ENCODE measurements at regions not wholly inside any gene's neighbourhood (a gene's known extent, or its start where the extent isn't known, plus 50 kb on each side); places are given as distances from the start of the nearest gene placed in this dataset.

DNA sequence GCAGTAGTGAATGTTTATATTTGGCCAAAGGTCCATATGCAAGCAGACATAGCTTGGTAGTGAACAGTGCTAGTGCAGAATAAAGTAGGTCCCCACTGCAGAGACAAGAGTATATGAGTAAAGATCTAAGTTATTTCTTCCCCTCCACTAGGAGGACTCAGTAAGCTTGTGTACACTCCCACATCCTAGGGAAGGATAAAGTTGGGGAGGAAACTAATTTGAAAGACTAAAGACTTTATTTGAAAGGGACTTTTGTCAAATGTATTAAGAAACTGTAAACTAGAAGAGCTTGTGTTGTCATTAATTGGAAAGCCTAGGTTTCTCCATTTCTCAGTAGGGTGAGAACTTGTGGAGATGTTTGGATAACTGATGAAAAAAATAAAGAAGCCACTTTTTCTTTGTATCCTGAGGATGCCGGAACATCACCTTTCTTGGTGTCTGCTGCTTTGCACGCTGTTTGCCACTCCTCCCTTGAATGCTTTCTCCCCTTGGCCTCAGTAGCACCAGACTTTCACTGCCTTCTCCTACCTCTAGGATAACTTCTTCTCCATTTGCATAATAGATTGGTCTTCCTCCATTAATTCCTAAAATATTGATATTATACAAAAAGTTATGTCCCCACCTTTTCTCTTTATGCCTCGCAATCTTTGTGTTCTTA is 329.0 kb downstream of the PARP8 start:
- no peak for FAIRE-seq
- CTCF ChIA-PET = no interaction called here
- no peak for ATAC-seq
- TF ChIP-seq BMI1 (IDR thresholded peaks at IDR 0.05; ENCODE audit: borderline replicate concordance) (no peak), NFYB (IDR thresholded peaks at IDR 0.05; ENCODE audit: insufficient read depth, low read depth, low read length) (no peak), ZNF217 (IDR thresholded peaks at IDR 0.05) (no peak), ZBED1 (IDR thresholded peaks at IDR 0.05; ENCODE audit: borderline replicate concordance) (no peak), SUPT20H (IDR thresholded peaks at IDR 0.05; ENCODE audit: borderline replicate concordance, control insufficient read depth, low read depth, low read length) (no peak), MYB (IDR thresholded peaks at IDR 0.05; ENCODE audit: borderline replicate concordance, low read depth, low read length) (no peak), HDGF (IDR thresholded peaks at IDR 0.05) (no peak), EP300 (IDR thresholded peaks at IDR 0.05; ENCODE audit: borderline replicate concordance in 1 of 2, control insufficient read depth in 1 of 2, low read depth in 2 of 2, low read length in 2 of 2) (no peak), MXI1 (IDR thresholded peaks at IDR 0.05; ENCODE audit: low read depth, low read length) (no peak)
- TF ChIP-seq, protein P1, sequence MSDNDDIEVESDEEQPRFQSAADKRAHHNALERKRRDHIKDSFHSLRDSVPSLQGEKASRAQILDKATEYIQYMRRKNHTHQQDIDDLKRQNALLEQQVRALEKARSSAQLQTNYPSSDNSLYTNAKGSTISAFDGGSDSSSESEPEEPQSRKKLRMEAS (IDR thresholded peaks at IDR 0.05; ENCODE audit: low read depth, low read length) = no peak
- TF ChIP-seq, protein P2, sequence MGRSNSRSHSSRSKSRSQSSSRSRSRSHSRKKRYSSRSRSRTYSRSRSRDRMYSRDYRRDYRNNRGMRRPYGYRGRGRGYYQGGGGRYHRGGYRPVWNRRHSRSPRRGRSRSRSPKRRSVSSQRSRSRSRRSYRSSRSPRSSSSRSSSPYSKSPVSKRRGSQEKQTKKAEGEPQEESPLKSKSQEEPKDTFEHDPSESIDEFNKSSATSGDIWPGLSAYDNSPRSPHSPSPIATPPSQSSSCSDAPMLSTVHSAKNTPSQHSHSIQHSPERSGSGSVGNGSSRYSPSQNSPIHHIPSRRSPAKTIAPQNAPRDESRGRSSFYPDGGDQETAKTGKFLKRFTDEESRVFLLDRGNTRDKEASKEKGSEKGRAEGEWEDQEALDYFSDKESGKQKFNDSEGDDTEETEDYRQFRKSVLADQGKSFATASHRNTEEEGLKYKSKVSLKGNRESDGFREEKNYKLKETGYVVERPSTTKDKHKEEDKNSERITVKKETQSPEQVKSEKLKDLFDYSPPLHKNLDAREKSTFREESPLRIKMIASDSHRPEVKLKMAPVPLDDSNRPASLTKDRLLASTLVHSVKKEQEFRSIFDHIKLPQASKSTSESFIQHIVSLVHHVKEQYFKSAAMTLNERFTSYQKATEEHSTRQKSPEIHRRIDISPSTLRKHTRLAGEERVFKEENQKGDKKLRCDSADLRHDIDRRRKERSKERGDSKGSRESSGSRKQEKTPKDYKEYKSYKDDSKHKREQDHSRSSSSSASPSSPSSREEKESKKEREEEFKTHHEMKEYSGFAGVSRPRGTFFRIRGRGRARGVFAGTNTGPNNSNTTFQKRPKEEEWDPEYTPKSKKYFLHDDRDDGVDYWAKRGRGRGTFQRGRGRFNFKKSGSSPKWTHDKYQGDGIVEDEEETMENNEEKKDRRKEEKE (IDR thresholded peaks at IDR 0.05) = no peak
- TF ChIP-seq, protein P3, sequence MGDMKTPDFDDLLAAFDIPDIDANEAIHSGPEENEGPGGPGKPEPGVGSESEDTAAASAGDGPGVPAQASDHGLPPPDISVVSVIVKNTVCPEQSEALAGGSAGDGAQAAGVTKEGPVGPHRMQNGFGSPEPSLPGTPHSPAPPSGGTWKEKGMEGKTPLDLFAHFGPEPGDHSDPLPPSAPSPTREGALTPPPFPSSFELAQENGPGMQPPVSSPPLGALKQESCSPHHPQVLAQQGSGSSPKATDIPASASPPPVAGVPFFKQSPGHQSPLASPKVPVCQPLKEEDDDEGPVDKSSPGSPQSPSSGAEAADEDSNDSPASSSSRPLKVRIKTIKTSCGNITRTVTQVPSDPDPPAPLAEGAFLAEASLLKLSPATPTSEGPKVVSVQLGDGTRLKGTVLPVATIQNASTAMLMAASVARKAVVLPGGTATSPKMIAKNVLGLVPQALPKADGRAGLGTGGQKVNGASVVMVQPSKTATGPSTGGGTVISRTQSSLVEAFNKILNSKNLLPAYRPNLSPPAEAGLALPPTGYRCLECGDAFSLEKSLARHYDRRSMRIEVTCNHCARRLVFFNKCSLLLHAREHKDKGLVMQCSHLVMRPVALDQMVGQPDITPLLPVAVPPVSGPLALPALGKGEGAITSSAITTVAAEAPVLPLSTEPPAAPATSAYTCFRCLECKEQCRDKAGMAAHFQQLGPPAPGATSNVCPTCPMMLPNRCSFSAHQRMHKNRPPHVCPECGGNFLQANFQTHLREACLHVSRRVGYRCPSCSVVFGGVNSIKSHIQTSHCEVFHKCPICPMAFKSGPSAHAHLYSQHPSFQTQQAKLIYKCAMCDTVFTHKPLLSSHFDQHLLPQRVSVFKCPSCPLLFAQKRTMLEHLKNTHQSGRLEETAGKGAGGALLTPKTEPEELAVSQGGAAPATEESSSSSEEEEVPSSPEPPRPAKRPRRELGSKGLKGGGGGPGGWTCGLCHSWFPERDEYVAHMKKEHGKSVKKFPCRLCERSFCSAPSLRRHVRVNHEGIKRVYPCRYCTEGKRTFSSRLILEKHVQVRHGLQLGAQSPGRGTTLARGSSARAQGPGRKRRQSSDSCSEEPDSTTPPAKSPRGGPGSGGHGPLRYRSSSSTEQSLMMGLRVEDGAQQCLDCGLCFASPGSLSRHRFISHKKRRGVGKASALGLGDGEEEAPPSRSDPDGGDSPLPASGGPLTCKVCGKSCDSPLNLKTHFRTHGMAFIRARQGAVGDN (IDR thresholded peaks at IDR 0.05) = no peak
- TF ChIP-seq, protein P4, sequence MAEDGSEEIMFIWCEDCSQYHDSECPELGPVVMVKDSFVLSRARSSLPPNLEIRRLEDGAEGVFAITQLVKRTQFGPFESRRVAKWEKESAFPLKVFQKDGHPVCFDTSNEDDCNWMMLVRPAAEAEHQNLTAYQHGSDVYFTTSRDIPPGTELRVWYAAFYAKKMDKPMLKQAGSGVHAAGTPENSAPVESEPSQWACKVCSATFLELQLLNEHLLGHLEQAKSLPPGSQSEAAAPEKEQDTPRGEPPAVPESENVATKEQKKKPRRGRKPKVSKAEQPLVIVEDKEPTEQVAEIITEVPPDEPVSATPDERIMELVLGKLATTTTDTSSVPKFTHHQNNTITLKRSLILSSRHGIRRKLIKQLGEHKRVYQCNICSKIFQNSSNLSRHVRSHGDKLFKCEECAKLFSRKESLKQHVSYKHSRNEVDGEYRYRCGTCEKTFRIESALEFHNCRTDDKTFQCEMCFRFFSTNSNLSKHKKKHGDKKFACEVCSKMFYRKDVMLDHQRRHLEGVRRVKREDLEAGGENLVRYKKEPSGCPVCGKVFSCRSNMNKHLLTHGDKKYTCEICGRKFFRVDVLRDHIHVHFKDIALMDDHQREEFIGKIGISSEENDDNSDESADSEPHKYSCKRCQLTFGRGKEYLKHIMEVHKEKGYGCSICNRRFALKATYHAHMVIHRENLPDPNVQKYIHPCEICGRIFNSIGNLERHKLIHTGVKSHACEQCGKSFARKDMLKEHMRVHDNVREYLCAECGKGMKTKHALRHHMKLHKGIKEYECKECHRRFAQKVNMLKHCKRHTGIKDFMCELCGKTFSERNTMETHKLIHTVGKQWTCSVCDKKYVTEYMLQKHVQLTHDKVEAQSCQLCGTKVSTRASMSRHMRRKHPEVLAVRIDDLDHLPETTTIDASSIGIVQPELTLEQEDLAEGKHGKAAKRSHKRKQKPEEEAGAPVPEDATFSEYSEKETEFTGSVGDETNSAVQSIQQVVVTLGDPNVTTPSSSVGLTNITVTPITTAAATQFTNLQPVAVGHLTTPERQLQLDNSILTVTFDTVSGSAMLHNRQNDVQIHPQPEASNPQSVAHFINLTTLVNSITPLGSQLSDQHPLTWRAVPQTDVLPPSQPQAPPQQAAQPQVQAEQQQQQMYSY (CRISPR knock-in tag; IDR thresholded peaks at IDR 0.05) = no peak

More for the DNA sequence above, 329.0 kb downstream of the PARP8 start:
- no peaks in the 10 kb centered on the region for H3K79me2 ChIP-seq (ENCODE audit: control insufficient read depth, insufficient read depth, low read length)
- H3K4me2 ChIP-seq (ENCODE audit: control insufficient read depth, insufficient read depth) = no peak overlapping the region
- H3K27me3 ChIP-seq (replicated peaks in 1 of 2; ENCODE audit: control insufficient read depth in 2 of 2, insufficient read depth in 2 of 2, low read length in 1 of 2) = no peaks in the 10 kb centered on the region
- H3K27ac ChIP-seq (ENCODE audit: control insufficient read depth, insufficient read depth) = no peak overlapping the region
- 22% methylated on average over 3 of the region's 3 CpGs for WGBS (ENCODE audit: insufficient coverage, insufficient replicate concordance, low lambda C conversion rate, missing lambda C conversion rate)
- no peak for DNase-seq (ENCODE audit: low read depth, low spot score)
- SMC1A ChIA-PET (ENCODE audit: uncharacterized antibody, unreplicated experiment) = interaction anchor here (1.1 kb wide), 1 partner anchor 12 kb away, joined by 3 read pairs; no protein-coding TSS in a partner anchor
- POLR2A ChIA-PET = no interaction called here
- no peaks in the 10 kb centered on the region for H3K9me3 ChIP-seq (replicated peaks; ENCODE audit: control insufficient read depth, insufficient read depth, low read length)
- H3K9ac ChIP-seq (ENCODE audit: control insufficient read depth, insufficient read depth, low read length) = no peak overlapping the region
- RAD21 ChIA-PET (ENCODE audit: unreplicated experiment) = no interaction called here
- no TSS peak for BruUV-seq (replicated peaks)
- no peak overlapping the region for H3K4me3 ChIP-seq
- H4K20me1 ChIP-seq (ENCODE audit: control insufficient read depth, insufficient read depth) = no peaks in the 10 kb centered on the region
- no peaks in the 10 kb centered on the region for H3K4me1 ChIP-seq (ENCODE audit: control insufficient read depth, insufficient read depth, low read length)
- intact Hi-C loops (cut with micrococcal nuclease; ENCODE audit: unreplicated experiment) (no loop called here), in situ Hi-C loops (cut with MboI) (no loop called here)
- no peak overlapping the region for H2AFZ ChIP-seq (ENCODE audit: control insufficient read depth, low read depth, low read length)
- no peaks in the 10 kb centered on the region for H3K36me3 ChIP-seq (ENCODE audit: control insufficient read depth in 2 of 2, insufficient read depth in 2 of 2, low read length in 1 of 2)

Data from GM12878 (cell line).